GM21786 (cell line): ENCODE measurements at regions not wholly inside any gene's neighbourhood (a gene's known extent, or its start where the extent isn't known, plus 50 kb on each side); places are given as distances from the start of the nearest gene placed in this dataset.

Experiments
- ATAC-seq: cut with Tn5 transposase; IDR thresholded peaks from one replicate; pipeline ENCODE4 v1.9.1; 2021; ENCODE audit not compliant: unreplicated experiment

- ATAC-seq, result no peak
These were observed 482.7 kb upstream of the MPDZ start for GRCh38 chr9:13762209-13762608.

- ATAC-seq, result no peak
These were observed 480.1 kb upstream of the MPDZ start for GRCh38 chr9:13759551-13759950.

- ATAC-seq, result no peak
These were observed 479.4 kb upstream of the MPDZ start for GRCh38 chr9:13758936-13759335.

- no peak for ATAC-seq
These were observed 477.5 kb upstream of the MPDZ start for GRCh38 chr9:13756943-13757342.

GRCh38 chr9:13755551-13755950 is 476.1 kb upstream of the MPDZ start:
- no peak for ATAC-seq

- no peak for ATAC-seq
These were observed 471.1 kb upstream of the MPDZ start for GRCh38 chr9:13750639-13751038.

GRCh38 chr9:13750061-13750460 is 470.6 kb upstream of the MPDZ start:
- ATAC-seq, result no peak

- no peak for ATAC-seq
These were observed 467.4 kb upstream of the MPDZ start for GRCh38 chr9:13746876-13747275.

- no peak for ATAC-seq
These were observed 464.9 kb upstream of the MPDZ start for GRCh38 chr9:13744261-13744901.

GRCh38 chr9:13737885-13738284 is 458.4 kb upstream of the MPDZ start:
- ATAC-seq, result no peak

- no peak for ATAC-seq
These were observed 455.7 kb upstream of the MPDZ start for GRCh38 chr9:13735181-13735580.

GRCh38 chr9:13734601-13735000 is 455.1 kb upstream of the MPDZ start:
- no peak for ATAC-seq

GRCh38 chr9:13732290-13732689 is 452.8 kb upstream of the MPDZ start:
- ATAC-seq, result no peak

- ATAC-seq, result no peak
These were observed 452.1 kb upstream of the MPDZ start for GRCh38 chr9:13731637-13732036.

- no peak for ATAC-seq
These were observed 450.5 kb upstream of the MPDZ start for GRCh38 chr9:13729955-13730354.

- ATAC-seq, result no peak
These were observed 449.7 kb upstream of the MPDZ start for GRCh38 chr9:13728917-13729811.

GRCh38 chr9:13728131-13728530 is 448.6 kb upstream of the MPDZ start:
- ATAC-seq, result no peak

GRCh38 chr9:13726746-13727145 is 447.3 kb upstream of the MPDZ start:
- no peak for ATAC-seq

GRCh38 chr9:13725516-13725915 is 446.0 kb upstream of the MPDZ start:
- no peak for ATAC-seq

- no peak for ATAC-seq
These were observed 442.2 kb upstream of the MPDZ start for GRCh38 chr9:13721481-13722235.

- no peak for ATAC-seq
These were observed 440.6 kb upstream of the MPDZ start for GRCh38 chr9:13719981-13720676.
